HepG2 (cell line): ENCODE measurements at regions not wholly inside any gene's neighbourhood (a gene's known extent, or its start where the extent isn't known, plus 50 kb on each side); places are given as distances from the start of the nearest gene placed in this dataset.

Experiments used
- BCLAF1 ChIP-seq: fragments of 450-650 bp; IDR thresholded peaks from 2 replicates; pipeline ENCODE4 v1.6.1; 2017; ENCODE audit warnings: mild to moderate bottlenecking
- MYC ChIP-seq: sonication (generic); formaldehyde crosslinking; IDR thresholded peaks from 2 replicates; pipeline ENCODE4 v1.9.0; 2021; ENCODE audit warnings: missing genetic modification reagents, borderline replicate concordance
- PRDM4 ChIP-seq: sonication (generic); formaldehyde crosslinking; IDR thresholded peaks from 2 replicates; pipeline ENCODE4 v1.9.0; 2021; ENCODE audit warnings: missing genetic modification reagents, borderline replicate concordance
- SNAPC5 ChIP-seq: sonication (generic); formaldehyde crosslinking; IDR thresholded peaks from 2 replicates; pipeline ENCODE4 v1.8.1; 2023; ENCODE audit warnings: mild to moderate bottlenecking, missing genetic modification reagents, borderline replicate concordance
- TBX3 ChIP-seq: fragments of 450-650 bp; IDR thresholded peaks from 2 replicates; pipeline ENCODE4 v1.6.1; 2017; ENCODE audit warnings: antibody characterized with exemption, mild to moderate bottlenecking, inconsistent platforms, borderline replicate concordance
- TMF1 ChIP-seq: sonication (generic); formaldehyde crosslinking; IDR thresholded peaks from 2 replicates; pipeline ENCODE4 v1.8.1; 2022; ENCODE audit warnings: low read depth, missing genetic modification reagents
- ZBTB25 ChIP-seq: IDR thresholded peaks from 2 replicates; pipeline ENCODE4 v1.6.1; 2018; ENCODE audit warnings: missing genetic modification reagents
- ZBTB34 ChIP-seq: sonication (generic); formaldehyde crosslinking; IDR thresholded peaks from 2 replicates; pipeline ENCODE4 v1.8.0; 2022; ENCODE audit warnings: mild to moderate bottlenecking, missing genetic modification reagents
- ZNF124 ChIP-seq: sonication (generic); formaldehyde crosslinking; IDR thresholded peaks from 2 replicates; pipeline ENCODE4 v1.4.0; 2020; ENCODE audit warnings: missing genetic modification reagents
- ZNF143 ChIP-seq: sonication (generic); formaldehyde crosslinking; IDR thresholded peaks from 2 replicates; pipeline ENCODE4 v1.4.0; 2020; ENCODE audit warnings: missing genetic modification reagents
- ZNF746 ChIP-seq: sonication (generic); formaldehyde crosslinking; IDR thresholded peaks from 2 replicates; pipeline ENCODE4 v1.8.0; 2022; ENCODE audit warnings: mild to moderate bottlenecking, missing genetic modification reagents

- no peak for TF ChIP-seq PRDM4 (CRISPR knock-in tag)
- no peak for TF ChIP-seq ZNF124 (CRISPR knock-in tag)
- TF ChIP-seq BCLAF1, result no peak
- no peak for TF ChIP-seq ZNF143 (CRISPR knock-in tag)
- no peak for TF ChIP-seq ZNF746
- no peak for TF ChIP-seq SNAPC5 (CRISPR knock-in tag)
- TF ChIP-seq TBX3, result no peak
- no peak for TF ChIP-seq TMF1 (CRISPR knock-in tag)
- no peak for TF ChIP-seq MYC
- TF ChIP-seq ZBTB34 (CRISPR knock-in tag), result no peak
- TF ChIP-seq ZBTB25 (CRISPR knock-in tag), result no peak
Observed at GRCh38 chr1:189816558-189816957, 661.1 kb downstream of the BRINP3 start (continued).
